PC-9 (cell line): ENCODE measurements at regions not wholly inside any gene's neighbourhood (a gene's known extent, or its start where the extent isn't known, plus 50 kb on each side); places are given as distances from the start of the nearest gene placed in this dataset.

Experiments used
- CTCF ChIP-seq: fragments of 200-600 bp; sonication (generic); conservative IDR thresholded peaks from 2 replicates; pipeline ENCODE4 v1.6.1; 2017; ENCODE audit warnings: mixed run types, antibody characterized with exemption, mild to moderate bottlenecking, moderate library complexity
- EZH2 ChIP-seq: fragments of 200-600 bp; sonication (generic); IDR thresholded peaks from 2 replicates; pipeline ENCODE4 v1.8.0; 2017; ENCODE audit warnings: antibody characterized with exemption, low read depth

- no peak for TF ChIP-seq CTCF
- TF ChIP-seq EZH2: no peak
Measured at GRCh38 chr21:15278851-15279250, 214.1 kb upstream of the NRIP1 start.
